Testis (tissue), 2 donors: ENCODE measurements at regions not wholly inside any gene's neighbourhood (a gene's known extent, or its start where the extent isn't known, plus 50 kb on each side); places are given as distances from the start of the nearest gene placed in this dataset.

Experiments used
- POLR2A ChIP-seq: fragments of 450-650 bp; IDR thresholded peaks from one replicate; pipeline ENCODE4 v1.6.1; 2017; ENCODE audit warnings: antibody characterized with exemption, mild to moderate bottlenecking, moderate library complexity
- TF ChIP-seq, protein P1 (sequence below), 3 experiments: fragments of 450-650 bp in 2 of 3; fragments of 200-600 bp in 1 of 3; sonication (generic) in 1 of 3; IDR thresholded peaks; one replicate each; pipeline ENCODE4 v1.5.1; 2016 to 2019; ENCODE audit warnings: antibody characterized with exemption in 3 of 3, mild to moderate bottlenecking in 2 of 3, moderate library complexity in 1 of 3

DNA sequence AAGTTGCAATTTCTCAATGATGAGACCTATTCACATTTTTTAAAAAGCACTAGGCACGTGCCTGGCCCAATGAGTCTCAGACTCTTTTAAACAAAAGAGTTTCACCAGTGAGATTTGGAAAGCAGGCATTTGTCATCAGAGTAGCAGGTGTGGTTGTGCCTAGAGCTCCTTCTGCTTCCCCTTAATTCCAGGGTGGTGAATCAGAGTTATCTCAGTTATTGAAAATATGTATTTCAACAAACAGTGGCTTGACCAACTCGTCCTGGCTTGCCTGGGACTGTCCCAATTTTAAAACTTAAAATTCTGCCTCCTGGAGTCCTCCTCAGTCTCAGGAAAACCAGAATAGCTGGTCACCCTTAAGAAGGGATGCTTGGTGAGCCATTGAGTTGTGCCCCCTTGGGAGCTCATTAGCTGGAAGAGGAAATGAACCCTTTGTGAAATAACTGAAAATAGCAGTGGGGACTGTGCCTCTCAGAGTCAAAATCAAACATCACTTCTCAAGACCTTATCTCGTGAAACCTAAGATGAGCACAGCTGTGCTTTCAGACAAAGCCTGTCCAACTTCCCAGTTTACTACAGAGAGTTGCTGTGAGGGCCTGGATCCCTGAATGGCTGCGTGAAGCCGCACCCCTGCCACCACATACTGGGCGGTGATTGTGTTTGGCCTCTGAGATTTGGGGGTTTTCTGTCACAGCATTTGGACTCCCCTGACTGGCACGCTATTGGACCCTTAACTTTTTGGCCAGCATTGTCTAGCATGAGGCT, 116.3 kb downstream of the ANKRD60 start:
- TF ChIP-seq, protein P1, sequence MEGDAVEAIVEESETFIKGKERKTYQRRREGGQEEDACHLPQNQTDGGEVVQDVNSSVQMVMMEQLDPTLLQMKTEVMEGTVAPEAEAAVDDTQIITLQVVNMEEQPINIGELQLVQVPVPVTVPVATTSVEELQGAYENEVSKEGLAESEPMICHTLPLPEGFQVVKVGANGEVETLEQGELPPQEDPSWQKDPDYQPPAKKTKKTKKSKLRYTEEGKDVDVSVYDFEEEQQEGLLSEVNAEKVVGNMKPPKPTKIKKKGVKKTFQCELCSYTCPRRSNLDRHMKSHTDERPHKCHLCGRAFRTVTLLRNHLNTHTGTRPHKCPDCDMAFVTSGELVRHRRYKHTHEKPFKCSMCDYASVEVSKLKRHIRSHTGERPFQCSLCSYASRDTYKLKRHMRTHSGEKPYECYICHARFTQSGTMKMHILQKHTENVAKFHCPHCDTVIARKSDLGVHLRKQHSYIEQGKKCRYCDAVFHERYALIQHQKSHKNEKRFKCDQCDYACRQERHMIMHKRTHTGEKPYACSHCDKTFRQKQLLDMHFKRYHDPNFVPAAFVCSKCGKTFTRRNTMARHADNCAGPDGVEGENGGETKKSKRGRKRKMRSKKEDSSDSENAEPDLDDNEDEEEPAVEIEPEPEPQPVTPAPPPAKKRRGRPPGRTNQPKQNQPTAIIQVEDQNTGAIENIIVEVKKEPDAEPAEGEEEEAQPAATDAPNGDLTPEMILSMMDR (IDR thresholded peaks at IDR 0.05): no peak
- no peak for TF ChIP-seq POLR2A
